Left cardiac atrium (tissue), 4 donors: ENCODE measurements at regions not wholly inside any gene's neighbourhood (a gene's known extent, or its start where the extent isn't known, plus 50 kb on each side); places are given as distances from the start of the nearest gene placed in this dataset.
"Not testable (repeated sequence)": the region's sequence is repeated elsewhere in the genome, so short reads cannot be mapped to it uniquely, and the experiment has no call there.

ENCODE experiments used
- ATAC-seq, 2 donors: fragments of 200-7000 bp; cut with Tn5 transposase; one replicate each; pipeline ENCODE4 v1.9.1; 2020; ENCODE audit warnings: mild to moderate bottlenecking in 2 of 2, moderate library complexity in 2 of 2
- DNase-seq: peaks from one replicate; pipeline ENCODE4 v3.0.0-alpha.2; 2020
- intact Hi-C, 2 donors: fragments of 100-400 bp; cut with DNase I; formaldehyde crosslinking; loops; one replicate each; pipeline versions ENCODE4 v1.14.1 to v1.15.1; 2022 to 2023
- donor health status: DM: no; HTN: yes; CAD: no.
- donor health status: DM: no; HTN: yes; CAD: no; lungs with severe emphysema.
- donor health status: DM: yes; HTN: yes; CAD: no.
- donor health status: Dilated cardiomyopathy.

DNA sequence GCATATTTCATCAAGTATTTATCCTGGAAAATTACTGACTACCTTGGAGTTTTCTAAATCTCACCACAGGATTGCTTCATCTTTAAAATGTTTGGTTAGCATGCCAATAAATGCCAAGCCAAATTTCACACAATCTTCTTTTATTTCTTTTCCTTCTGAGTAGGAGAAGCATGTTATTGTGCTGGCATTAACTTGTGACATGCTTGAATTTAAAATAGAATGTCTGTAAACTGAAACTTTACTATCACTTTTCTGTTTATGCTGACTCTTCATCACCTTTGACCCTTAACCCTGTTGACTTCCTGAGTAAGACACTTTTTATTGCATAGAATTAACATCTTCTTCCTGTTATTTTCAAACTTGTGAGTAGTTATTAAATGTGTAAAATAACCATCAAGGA is 56.2 kb upstream of the LRRTM4 start:
- no peak for DNase-seq
- intact Hi-C loops: no loop called here

DNA sequence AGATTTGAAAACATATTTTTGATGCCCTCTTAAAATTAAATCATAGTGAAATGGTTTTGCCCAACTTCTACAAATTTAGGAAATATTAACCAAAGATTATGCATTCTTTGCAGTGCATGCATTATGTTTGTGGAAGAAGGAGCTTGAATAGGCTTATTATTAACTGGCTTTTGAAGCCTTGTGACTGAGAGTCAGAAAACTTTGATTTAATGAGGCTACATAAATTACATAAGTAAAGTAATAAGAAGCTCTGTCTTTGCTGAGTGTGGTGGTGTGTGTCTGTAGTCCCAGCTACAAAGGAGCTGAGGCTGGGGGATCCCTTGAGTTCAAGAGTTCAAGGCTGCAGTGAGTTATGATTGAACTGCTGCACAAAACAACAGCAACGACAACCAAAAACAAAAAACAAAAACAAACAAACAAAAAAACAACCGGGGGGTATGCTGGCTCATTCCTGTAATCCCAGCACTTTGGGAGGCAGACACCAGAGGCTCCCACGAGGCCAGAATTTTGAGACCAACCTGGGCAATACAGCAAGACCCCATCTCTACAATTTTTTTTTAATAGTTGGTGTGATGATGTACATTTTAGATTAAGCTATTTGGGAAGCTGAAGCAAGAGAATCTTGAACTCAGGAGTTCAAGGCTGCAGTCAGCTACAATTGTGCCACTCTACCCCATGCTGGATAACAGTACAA is 57.0 kb upstream of the LRRTM4 start:
- ATAC-seq: no peak
- no peak for DNase-seq
- intact Hi-C loops: no loop called here

More for the DNA sequence above, 56.2 kb upstream of the LRRTM4 start:
- ATAC-seq: no peak

DNA sequence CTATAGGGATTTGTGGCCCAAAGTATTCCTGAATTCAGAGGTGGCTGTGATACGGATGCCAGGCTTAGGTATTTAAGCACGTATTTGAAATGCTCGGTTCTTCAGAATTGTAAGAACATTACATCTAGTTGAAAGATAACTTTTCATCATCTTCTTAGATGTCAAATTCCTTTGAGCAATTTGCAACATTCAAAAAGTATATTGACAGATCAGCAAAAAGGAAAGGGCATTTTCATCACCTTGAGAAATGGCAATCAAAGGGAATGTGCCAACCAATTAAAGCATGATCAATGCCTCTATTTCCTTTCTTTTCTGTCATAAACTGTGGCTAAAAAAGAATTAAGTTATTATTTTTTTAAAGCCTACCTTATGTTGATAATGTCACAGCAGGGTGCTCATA is 66.3 kb upstream of the LRRTM4 start:
- intact Hi-C loops: no loop called here
- ATAC-seq (no peak), DNase-seq (no peak)

DNA sequence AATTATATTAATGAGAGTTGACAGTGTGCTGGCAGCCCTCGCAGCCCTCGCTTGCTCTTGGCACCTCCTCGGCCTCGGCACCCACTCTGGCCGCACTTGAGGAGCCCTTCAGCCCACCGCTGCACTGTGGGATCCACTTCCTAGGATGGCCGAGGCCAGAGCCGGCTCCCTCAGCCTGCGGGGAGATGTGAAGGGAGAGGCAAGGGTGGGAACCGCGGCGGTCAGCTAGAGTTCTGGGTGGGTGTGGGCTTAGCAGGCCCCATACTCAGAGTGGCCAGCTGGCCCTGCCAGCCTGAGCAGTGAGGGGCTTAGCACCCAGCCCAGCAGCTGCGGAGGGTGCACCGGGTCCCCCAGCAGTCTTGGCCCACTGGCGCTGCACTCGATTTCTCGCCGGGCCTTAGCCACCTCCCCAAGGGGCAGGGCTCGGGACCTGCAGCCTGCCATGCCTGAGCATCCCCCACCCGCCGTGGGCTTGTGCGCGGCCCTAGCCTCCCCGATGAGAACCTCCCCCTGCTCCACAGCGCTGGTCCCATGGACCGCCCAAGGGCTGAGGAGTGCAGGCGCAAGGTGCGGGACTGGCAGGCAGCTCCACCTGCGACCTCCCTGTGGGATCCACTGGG is 68.2 kb upstream of the LRRTM4 start:
- intact Hi-C loops: no loop called here
- ATAC-seq: no peak
- no peak for DNase-seq

DNA sequence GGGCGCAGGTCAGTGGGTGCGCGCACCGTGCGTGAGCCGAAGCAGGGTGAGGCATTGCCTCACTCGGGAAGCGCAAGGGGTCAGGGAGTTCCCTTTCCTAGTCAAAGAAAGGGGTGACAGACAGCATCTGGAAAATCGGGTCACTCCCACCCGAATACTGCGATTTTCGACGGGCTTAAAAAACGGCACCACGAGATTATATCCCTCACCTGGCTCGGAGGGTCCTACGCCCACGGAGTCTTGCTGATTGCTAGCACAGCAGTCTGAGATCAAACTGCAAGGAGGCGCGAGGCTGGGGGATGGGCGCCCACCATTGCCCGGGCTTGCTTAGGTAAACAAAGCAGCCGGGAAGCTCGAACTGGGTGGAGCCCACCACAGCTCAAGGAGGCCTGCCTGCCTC is 70.8 kb upstream of the LRRTM4 start:
- ATAC-seq, intact Hi-C loops, DNase-seq: not testable (repeated sequence)

DNA sequence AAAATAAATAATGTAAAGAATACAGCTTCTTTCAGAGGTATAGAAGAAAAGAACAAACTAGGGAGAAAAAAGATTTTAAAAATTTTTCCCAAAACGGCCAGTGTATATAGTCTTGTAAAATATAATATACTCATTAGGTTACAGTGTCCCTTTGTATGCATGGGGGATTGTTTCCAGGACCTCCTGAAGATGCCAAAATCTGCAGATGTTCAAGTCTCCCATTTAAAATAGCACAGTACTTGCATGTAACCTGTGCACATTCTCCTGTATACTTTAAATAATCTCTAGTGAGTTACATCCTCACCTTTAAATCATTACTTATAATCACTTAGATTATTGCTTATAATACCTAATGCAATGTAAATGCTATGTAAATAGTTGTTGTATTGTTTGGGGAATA is 80.6 kb upstream of the LRRTM4 start:
- no peak for ATAC-seq

DNA sequence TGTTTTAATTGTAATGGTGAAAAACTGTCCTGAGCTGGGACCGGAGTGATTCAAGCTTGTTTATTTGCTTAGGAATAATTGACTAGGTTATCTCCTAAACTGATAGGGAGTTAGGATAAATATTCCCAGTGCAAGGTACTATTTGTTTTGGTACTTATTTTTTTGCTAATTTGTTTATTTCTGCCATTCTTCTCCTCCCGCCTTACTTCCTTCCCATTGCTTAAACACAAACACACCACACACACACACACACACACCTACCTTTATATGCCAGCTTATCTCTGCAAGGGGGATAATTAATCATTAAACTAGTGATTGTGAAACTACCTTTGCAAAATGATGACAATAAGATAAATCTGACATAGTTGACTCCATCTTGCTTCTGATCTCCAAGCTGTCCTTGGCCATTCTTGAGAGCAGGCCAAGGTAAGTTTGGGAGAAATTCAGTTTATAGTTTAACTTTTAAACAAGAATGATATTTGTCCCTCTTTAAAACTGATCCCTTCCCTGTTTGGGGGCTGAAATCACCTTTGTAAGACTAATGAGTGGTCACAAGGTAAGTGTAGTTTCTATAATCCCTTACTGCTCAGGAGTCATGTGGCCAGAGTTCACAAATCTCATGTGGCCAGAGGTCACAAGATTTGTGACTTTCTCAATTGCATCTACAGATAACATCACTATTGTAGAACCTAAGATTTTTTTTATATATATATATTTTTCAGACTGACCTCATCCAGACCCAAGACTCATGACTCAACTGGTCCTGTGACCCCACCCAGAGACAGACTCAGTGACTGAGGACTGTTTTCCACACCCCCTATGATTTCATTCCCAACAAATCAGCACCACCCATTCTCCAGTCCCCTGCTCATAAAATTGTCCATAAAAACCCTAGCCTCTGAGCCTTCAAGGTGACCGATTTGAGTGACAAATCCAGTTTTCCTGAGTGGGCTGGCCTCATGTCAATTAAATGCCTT is 83.1 kb upstream of the LRRTM4 start:
- no peak for ATAC-seq
- no peak for DNase-seq
- intact Hi-C loops: no loop called here

More for the DNA sequence above, 80.6 kb upstream of the LRRTM4 start:
- no peak for DNase-seq
- intact Hi-C loops: no loop called here

DNA sequence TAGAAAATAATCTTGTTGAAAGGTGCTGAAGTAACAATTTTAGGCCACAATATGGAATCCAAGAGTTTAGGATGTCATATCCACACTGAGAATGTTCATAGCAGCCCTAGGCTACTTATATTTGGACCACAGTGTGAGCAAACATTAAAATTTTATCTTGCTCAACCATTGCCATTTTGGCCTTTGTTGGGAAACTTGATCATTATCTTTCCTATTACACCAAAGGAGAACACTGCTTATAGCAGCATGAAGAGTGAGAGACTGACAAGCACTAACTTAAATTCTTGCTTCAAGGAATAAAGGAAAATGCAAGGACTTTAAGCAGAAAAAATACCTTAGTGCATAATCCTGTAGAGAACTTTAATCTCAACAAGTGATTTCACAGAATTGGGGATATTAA is 86.3 kb upstream of the LRRTM4 start:
- ATAC-seq: no peak
- no peak for DNase-seq
- intact Hi-C loops: no loop called here

DNA sequence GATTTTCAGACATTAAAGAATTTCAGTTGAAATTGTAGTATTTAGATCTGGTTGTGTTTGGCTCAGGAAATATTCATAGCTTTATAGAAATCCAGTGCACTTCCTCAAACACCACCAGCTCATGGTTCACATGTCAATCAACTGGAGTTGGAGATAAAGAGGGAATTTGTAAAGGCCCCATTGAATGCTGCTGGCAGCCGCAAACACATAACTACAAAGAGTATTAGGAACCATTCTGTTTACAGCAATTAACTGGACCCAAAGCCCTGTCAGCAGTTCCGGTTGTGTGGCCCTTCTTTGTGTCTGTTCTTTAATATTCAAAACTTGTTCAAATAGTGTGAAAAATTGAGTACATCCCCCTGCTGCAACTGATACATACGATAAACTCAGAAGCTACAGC is 107.4 kb upstream of the LRRTM4 start:
- DNase-seq (no peak), ATAC-seq (no peak)
- intact Hi-C loops: no loop called here

DNA sequence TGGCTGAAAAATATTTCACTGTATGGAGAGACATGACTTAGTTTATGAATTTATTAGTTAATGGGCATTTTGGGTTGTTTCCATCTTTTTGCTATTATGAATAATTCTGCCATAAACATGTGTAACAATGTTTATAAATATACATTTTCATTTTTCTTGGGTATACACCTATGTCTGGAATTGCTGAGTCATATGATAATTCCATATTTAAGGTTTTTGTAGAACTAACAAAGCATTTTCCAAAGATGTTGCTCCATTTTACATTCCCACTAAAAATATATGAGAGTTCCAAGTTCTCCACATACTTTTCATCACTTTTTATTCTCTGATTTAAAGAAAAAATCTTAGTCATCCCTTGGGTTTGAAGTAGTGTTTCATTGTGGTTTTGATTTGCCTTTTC is 108.8 kb upstream of the LRRTM4 start:
- ATAC-seq (no peak), DNase-seq (no peak)
- intact Hi-C loops: no loop called here

DNA sequence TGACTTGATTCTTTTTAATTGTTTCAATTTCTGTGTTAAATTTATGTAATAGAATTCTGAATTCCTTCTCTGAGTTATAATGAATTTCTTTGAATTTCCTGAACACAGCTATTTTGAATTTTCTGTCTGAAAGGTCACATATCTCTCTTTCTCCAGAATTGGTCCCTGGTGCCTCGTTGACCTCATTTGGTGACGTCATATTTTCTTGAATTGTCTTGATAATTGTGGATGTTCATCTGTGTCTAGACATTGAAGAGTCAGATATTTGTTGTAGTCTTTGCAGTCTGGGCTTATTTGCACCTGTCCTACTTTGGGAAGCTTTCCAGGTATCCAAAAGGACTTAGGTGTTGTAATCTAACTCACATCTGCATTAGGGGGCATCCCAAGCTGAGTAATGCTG is 111.4 kb upstream of the LRRTM4 start:
- ATAC-seq: no peak
- intact Hi-C loops: no loop called here
- no peak for DNase-seq

DNA sequence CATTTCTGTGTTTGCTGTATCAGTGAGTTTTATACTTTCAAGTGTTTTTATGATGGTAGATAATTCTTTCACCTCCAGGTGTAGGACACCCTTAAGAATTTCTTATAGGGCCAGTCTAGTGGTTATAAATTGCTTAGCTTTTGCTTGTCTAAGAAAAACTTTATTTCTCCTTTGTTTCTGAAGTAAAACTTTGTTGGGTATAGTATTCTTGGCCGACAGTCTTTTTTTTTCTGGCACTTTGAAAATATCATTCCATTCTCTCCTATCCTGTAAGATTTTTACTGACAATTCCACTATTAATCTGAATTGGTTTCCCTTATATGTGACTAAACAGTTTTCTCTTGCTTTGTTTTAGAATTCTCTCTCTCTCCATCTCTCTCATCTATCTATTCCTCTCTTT is 118.7 kb upstream of the LRRTM4 start:
- ATAC-seq: no peak
- intact Hi-C loops: no loop called here
- no peak for DNase-seq

DNA sequence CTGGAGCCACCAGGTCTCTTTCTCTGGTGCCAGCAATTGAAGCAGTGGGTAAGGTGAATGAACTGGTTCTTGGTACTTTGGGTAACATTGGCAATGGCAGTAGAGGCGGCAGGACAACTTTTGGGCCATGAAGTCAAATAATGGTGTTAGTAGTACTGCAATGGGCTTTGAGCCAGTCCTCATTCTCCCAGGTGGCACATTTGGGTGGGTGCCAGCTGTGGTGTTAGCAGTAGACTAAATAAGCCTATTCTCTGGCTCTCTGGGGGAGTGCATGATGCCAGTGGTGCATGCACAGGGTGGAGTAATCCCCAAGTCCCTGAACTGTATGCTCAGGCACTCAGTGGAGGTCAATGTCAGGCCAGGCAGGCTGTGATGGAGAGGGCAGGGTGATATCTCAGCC is 120.2 kb upstream of the LRRTM4 start:
- DNase-seq (no peak), ATAC-seq (no peak)
- intact Hi-C loops: no loop called here

DNA sequence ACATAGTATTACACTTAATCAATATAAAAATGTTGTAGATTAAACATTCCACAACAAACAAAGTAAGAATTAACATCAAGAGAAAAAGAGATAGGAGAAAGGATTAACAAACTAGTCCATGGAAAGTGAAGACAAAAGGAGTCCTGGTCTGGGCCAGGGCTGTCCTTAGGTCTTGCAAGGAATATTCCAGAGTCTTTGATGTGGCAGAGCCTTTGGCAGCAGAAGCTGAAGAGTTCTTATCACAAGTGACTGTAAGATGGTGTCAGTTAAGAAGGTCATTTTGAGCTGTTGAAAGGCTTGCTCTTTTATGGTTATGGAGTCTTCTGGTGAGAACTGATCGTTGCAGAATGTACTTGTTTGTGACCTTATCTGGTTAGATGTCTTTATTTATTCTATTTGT is 127.7 kb upstream of the LRRTM4 start:
- intact Hi-C loops: no loop called here
- no peak for ATAC-seq
- DNase-seq: no peak

DNA sequence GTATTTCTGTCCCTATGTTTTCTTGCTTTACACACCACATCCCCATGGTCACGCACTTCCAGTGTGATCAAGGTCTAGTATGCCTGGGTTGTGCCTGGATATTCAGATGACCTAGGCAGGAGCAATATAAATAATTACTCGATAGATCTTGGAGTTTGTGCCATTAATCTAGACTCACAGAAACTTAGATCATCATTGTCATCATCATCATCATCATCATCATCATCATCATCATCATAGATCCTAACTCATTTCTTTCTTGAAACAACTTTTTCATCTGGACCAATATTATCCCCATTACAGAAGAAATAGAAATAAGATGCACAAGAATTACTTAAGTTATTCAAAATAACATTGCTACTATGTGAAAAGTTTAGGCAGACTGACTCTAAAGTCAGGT is 130.3 kb upstream of the LRRTM4 start:
- ATAC-seq (no peak), DNase-seq (no peak)
- intact Hi-C loops: no loop called here

DNA sequence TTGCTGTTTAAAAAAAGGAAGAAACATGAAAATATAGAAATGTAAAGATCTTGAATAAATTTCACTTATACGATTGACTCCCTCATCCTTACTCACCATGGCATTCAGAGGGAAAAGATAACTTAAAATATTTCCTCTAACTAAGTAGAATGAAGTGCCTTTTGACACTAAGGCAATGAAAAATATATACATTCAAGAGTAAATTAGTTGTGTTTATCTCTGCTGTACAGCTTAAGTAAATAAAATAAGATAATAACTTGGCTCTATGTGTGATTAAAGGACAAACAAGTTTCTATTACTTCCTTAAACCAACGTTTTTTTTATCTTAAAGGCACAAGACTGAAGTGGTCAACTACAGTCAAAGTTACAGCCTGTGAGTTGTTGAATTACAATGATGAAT is 142.3 kb upstream of the LRRTM4 start:
- ATAC-seq (no peak), DNase-seq (no peak)
- intact Hi-C loops: no loop called here

DNA sequence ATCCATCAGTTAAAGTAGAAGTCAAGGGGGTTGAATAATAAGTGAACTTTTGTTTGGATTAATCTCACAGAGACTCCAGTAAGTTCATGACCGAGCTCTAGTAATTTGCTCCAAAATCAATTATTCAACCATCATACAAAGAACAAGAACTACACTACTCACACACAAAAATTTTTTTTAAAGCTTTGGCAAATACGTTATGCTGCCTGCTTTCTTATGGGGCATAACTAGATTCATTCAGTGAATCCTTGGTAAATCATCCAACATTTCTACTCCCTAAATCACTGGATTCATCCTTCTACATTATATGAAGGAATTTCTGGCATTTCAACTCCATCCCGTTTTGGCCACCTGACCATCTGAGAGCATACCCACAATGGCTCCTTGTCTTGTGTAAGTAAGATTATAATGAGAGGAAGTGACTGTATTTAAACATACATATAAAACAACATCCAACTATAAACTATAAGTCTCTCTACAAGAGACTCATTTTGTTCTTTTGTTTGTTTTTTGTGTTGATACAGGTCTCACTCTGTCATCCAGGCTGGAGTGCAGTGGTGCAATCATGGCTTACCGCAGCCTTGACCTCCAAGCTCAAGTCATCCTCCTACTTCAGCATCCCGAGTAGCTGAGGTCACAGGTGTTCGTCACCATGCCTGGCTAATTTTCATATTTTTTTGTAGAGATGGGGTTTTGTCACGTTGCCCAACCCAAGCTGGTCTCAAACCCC is 144.2 kb upstream of the LRRTM4 start:
- intact Hi-C loops: no loop called here
- DNase-seq (no peak), ATAC-seq (no peak)

DNA sequence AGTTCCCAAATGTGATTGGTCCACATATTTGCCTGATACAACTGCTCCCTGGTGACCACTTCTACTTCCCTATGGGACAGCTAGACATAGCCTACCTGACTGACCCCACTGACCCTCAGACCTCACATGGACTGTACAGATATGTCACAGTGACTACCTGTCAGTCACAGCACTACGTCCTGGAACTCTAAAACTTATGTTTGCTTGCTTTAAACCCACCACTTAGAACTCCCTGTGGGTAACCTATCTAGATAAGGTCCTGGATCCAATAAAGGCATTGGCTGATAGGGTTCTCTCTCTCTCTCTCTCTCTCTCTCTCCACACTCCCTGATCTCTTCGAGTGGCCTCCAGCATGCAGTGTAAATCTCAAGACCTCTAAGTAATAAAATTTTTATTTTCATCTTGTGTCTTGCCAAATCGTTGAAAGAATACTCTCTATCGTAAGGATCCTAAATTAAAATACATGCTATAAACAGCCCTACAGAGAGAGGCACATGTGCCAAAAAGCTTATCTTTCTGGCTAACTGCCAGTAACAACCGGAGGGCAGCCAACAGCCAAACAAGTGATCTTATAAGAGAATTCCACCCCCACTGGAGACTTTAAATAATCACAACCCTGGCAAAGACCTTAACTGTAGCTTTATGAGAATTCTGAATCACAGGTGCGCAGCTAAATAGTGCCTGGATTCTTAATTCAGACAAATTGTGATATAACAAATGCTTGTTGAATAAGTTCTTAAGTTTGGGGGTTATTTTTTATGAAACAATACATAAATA is 162.6 kb upstream of the LRRTM4 start:
- ATAC-seq, intact Hi-C loops, DNase-seq: not testable (repeated sequence)

DNA sequence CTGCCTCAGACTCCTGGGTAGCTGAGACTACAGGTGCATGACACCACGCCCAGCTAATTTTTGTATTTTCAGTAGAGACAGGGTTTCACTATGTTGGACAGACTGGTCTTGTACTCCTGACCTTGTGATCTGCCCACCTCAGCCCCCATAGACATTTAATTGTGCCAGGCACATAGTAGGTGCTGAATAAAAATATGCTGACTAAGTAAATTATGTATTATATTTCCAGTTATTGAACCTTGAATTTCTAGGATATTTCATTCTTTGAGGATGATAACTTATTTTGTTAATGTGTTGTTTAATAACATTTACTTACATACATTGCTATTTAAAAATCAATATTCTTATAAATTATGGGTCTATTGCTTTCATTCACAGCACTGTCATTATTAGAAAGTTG is 190.4 kb upstream of the LRRTM4 start:
- ATAC-seq: no peak
- intact Hi-C loops: no loop called here
- no peak for DNase-seq
